ENCODE measurements at regions not wholly inside any gene's neighbourhood (a gene's known extent, or its start where the extent isn't known, plus 50 kb on each side); places are given as distances from the start of the nearest gene placed in this dataset. TPM values are rescaled to one million over a fixed set of nuclear protein-coding genes. Genes with fewer than 3 reads are reported as not detected.

Small RNAs in the stretch of these regions (small RNA-seq; reads per million reads assigned to genes)
- gene AC133561.3 (not detected), gene AC133561.4 (not detected), gene AC140658.4 (not detected)
